Fibroblast of the conjunctiva (primary cell): ENCODE measurements at regions not wholly inside any gene's neighbourhood (a gene's known extent, or its start where the extent isn't known, plus 50 kb on each side); places are given as distances from the start of the nearest gene placed in this dataset.

Experiments
- DNase-seq: peaks from one replicate; pipeline ENCODE4 v3.0.0-alpha.2; 2010; ENCODE audit warnings: low read depth

- DNase-seq, result no peak
Measured at GRCh38 chr21:26784974-26785373, 60.2 kb downstream of the ADAMTS1 start.

- DNase-seq, result no peak
Measured at GRCh38 chr21:26783466-26784195, 61.6 kb downstream of the ADAMTS1 start.

GRCh38 chr21:26782747-26783146 lies 62.5 kb downstream of the ADAMTS1 start:
- no peak for DNase-seq

- no peak for DNase-seq
Measured at GRCh38 chr21:26782331-26782730, 62.9 kb downstream of the ADAMTS1 start.

GRCh38 chr21:26781331-26781730 lies 63.9 kb downstream of the ADAMTS1 start:
- DNase-seq, result no peak

- DNase-seq, result no peak
Measured at GRCh38 chr21:26777166-26777565, 68.0 kb downstream of the ADAMTS1 start.

GRCh38 chr21:26776310-26777021 lies 68.7 kb downstream of the ADAMTS1 start:
- peak; percentile 38 for DNase-seq

- no peak for DNase-seq
Measured at GRCh38 chr21:26773058-26773457, 72.2 kb downstream of the ADAMTS1 start.

GRCh38 chr21:26769613-26770188 lies 75.5 kb downstream of the ADAMTS1 start:
- DNase-seq, result peak; percentile 61

- DNase-seq, result no peak
Measured at GRCh38 chr21:26766826-26767325, 78.3 kb downstream of the ADAMTS1 start.

- no peak for DNase-seq
Measured at GRCh38 chr21:26761174-26761915, 83.9 kb downstream of the ADAMTS1 start.

- no peak for DNase-seq
Measured at GRCh38 chr21:26759731-26760130, 85.5 kb downstream of the ADAMTS1 start.

- DNase-seq, result no peak
Measured at GRCh38 chr21:26758083-26758880, 86.9 kb downstream of the ADAMTS1 start.

GRCh38 chr21:26756491-26757159 lies 88.6 kb downstream of the ADAMTS1 start:
- DNase-seq, result peak; percentile 8

- no peak for DNase-seq
Measured at GRCh38 chr21:26754853-26755252, 90.4 kb downstream of the ADAMTS1 start.

- DNase-seq, result no peak
Measured at GRCh38 chr21:26753822-26754221, 91.4 kb downstream of the ADAMTS1 start.

- no peak for DNase-seq
Measured at GRCh38 chr21:26752849-26753248, 92.4 kb downstream of the ADAMTS1 start.

- DNase-seq, result no peak
Measured at GRCh38 chr21:26751305-26751704, 93.9 kb downstream of the ADAMTS1 start.

- no peak for DNase-seq
Measured at GRCh38 chr21:26748066-26748465, 97.1 kb downstream of the ADAMTS1 start.

GRCh38 chr21:26747216-26747615 lies 98.0 kb downstream of the ADAMTS1 start:
- no peak for DNase-seq

- DNase-seq, result no peak
Measured at GRCh38 chr21:26743524-26743923, 101.7 kb downstream of the ADAMTS1 start.
